GM23338 (cell line): ENCODE measurements at regions not wholly inside any gene's neighbourhood (a gene's known extent, or its start where the extent isn't known, plus 50 kb on each side); places are given as distances from the start of the nearest gene placed in this dataset.

Experiments used
- CREB1 ChIP-seq: fragments of 250-450 bp; sonication (Bioruptor Pico); IDR thresholded peaks from 2 replicates; pipeline ENCODE4 v1.5.0; 2020; ENCODE audit warnings: low read depth, mild to moderate bottlenecking, moderate library complexity
- EZH2 ChIP-seq: fragments of 200-600 bp; sonication (generic); IDR thresholded peaks from one replicate; pipeline ENCODE4 v1.8.0; 2017; ENCODE audit warnings: antibody characterized with exemption, mild to moderate bottlenecking, low read depth; ENCODE audit not compliant: unreplicated experiment
- EZH2phosphoT487 ChIP-seq: fragments of 200-600 bp; sonication (generic); IDR thresholded peaks from one replicate; pipeline ENCODE4 v1.8.1; 2018; ENCODE audit warnings: antibody characterized with exemption; ENCODE audit not compliant: unreplicated experiment
- JUNB ChIP-seq: IDR thresholded peaks from one replicate; pipeline ENCODE4 v1.6.1; 2016; ENCODE audit warnings: antibody characterized with exemption; ENCODE audit not compliant: unreplicated experiment
- NANOG ChIP-seq: IDR thresholded peaks from 2 replicates; pipeline ENCODE4 v1.6.1; 2016; ENCODE audit warnings: antibody characterized with exemption, borderline replicate concordance
- POLR2AphosphoS5 ChIP-seq: IDR thresholded peaks from 2 replicates; pipeline ENCODE4 v1.6.1; 2016; ENCODE audit warnings: antibody characterized with exemption, low read depth
- STAT1 ChIP-seq: IDR thresholded peaks from one replicate; pipeline ENCODE4 v1.6.1; 2016; ENCODE audit warnings: antibody characterized with exemption; ENCODE audit not compliant: unreplicated experiment
- ZNF114 ChIP-seq: fragments of 250-450 bp; sonication (Bioruptor Pico); IDR thresholded peaks from 2 replicates; pipeline ENCODE4 v1.5.0; 2020; ENCODE audit warnings: mild to moderate bottlenecking, moderate library complexity
- ZNF331 ChIP-seq: fragments of 250-450 bp; sonication (Bioruptor Pico); IDR thresholded peaks from 2 replicates; pipeline ENCODE4 v1.5.0; 2020; ENCODE audit warnings: low read depth, mild to moderate bottlenecking, moderate library complexity
- TF ChIP-seq, protein P1 (sequence below): IDR thresholded peaks from 2 replicates; pipeline ENCODE4 v1.6.1; 2016; ENCODE audit warnings: antibody characterized with exemption
- TF ChIP-seq, protein P2 (sequence below), 2 experiments: fragments of 200-600 bp in 1 of 2; sonication (generic) in 1 of 2; conservative IDR thresholded peaks; 2 replicates each; pipeline versions ENCODE4 v1.5.1 to v1.6.1; 2016 to 2017; ENCODE audit warnings: antibody characterized with exemption in 2 of 2, low read depth in 2 of 2, mild to moderate bottlenecking in 2 of 2, moderate library complexity in 1 of 2
- TF ChIP-seq, protein P3 (sequence below): IDR thresholded peaks from one replicate; pipeline ENCODE4 v1.6.1; 2018; ENCODE audit warnings: antibody characterized with exemption; ENCODE audit not compliant: unreplicated experiment
- TF ChIP-seq, protein P4 (sequence below): fragments of 250-450 bp; sonication (Bioruptor Pico); IDR thresholded peaks from 2 replicates; pipeline ENCODE4 v1.5.0; 2020; ENCODE audit warnings: mild to moderate bottlenecking, moderate library complexity

DNA sequence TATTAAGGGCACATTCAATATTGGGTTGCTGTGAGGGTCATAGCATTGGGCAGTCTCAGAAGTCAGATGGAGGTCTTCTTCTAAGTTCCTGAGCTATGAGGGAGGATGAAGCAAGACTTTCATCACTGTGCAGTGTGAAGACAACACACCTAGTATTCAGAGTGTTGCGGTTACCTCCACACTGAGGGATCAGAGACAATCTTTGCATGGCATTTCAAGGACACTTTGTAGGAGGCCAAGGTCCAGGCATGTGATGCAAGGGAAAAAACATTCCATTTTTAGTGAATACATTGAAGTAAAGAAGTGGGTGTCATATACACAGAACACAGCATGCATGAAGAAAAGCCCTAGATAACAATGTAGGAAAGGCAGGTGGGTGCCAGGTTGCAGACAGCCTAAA, 481.2 kb upstream of the DIPK2B start:
- TF ChIP-seq ZNF114 (no peak), POLR2AphosphoS5 (no peak), CREB1 (CRISPR knock-in tag) (no peak), ZNF331 (CRISPR knock-in tag) (no peak), EZH2phosphoT487 (no peak), EZH2 (no peak), NANOG (no peak), STAT1 (no peak), JUNB (no peak)
- TF ChIP-seq, protein P1, sequence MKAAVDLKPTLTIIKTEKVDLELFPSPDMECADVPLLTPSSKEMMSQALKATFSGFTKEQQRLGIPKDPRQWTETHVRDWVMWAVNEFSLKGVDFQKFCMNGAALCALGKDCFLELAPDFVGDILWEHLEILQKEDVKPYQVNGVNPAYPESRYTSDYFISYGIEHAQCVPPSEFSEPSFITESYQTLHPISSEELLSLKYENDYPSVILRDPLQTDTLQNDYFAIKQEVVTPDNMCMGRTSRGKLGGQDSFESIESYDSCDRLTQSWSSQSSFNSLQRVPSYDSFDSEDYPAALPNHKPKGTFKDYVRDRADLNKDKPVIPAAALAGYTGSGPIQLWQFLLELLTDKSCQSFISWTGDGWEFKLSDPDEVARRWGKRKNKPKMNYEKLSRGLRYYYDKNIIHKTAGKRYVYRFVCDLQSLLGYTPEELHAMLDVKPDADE, result no peak
- TF ChIP-seq, protein P2, sequence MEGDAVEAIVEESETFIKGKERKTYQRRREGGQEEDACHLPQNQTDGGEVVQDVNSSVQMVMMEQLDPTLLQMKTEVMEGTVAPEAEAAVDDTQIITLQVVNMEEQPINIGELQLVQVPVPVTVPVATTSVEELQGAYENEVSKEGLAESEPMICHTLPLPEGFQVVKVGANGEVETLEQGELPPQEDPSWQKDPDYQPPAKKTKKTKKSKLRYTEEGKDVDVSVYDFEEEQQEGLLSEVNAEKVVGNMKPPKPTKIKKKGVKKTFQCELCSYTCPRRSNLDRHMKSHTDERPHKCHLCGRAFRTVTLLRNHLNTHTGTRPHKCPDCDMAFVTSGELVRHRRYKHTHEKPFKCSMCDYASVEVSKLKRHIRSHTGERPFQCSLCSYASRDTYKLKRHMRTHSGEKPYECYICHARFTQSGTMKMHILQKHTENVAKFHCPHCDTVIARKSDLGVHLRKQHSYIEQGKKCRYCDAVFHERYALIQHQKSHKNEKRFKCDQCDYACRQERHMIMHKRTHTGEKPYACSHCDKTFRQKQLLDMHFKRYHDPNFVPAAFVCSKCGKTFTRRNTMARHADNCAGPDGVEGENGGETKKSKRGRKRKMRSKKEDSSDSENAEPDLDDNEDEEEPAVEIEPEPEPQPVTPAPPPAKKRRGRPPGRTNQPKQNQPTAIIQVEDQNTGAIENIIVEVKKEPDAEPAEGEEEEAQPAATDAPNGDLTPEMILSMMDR (conservative IDR thresholded peaks at IDR 0.05; ENCODE audit: low read depth in 2 of 2), result no peak
- TF ChIP-seq, protein P3, sequence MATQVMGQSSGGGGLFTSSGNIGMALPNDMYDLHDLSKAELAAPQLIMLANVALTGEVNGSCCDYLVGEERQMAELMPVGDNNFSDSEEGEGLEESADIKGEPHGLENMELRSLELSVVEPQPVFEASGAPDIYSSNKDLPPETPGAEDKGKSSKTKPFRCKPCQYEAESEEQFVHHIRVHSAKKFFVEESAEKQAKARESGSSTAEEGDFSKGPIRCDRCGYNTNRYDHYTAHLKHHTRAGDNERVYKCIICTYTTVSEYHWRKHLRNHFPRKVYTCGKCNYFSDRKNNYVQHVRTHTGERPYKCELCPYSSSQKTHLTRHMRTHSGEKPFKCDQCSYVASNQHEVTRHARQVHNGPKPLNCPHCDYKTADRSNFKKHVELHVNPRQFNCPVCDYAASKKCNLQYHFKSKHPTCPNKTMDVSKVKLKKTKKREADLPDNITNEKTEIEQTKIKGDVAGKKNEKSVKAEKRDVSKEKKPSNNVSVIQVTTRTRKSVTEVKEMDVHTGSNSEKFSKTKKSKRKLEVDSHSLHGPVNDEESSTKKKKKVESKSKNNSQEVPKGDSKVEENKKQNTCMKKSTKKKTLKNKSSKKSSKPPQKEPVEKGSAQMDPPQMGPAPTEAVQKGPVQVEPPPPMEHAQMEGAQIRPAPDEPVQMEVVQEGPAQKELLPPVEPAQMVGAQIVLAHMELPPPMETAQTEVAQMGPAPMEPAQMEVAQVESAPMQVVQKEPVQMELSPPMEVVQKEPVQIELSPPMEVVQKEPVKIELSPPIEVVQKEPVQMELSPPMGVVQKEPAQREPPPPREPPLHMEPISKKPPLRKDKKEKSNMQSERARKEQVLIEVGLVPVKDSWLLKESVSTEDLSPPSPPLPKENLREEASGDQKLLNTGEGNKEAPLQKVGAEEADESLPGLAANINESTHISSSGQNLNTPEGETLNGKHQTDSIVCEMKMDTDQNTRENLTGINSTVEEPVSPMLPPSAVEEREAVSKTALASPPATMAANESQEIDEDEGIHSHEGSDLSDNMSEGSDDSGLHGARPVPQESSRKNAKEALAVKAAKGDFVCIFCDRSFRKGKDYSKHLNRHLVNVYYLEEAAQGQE, result no peak
- TF ChIP-seq, protein P4, sequence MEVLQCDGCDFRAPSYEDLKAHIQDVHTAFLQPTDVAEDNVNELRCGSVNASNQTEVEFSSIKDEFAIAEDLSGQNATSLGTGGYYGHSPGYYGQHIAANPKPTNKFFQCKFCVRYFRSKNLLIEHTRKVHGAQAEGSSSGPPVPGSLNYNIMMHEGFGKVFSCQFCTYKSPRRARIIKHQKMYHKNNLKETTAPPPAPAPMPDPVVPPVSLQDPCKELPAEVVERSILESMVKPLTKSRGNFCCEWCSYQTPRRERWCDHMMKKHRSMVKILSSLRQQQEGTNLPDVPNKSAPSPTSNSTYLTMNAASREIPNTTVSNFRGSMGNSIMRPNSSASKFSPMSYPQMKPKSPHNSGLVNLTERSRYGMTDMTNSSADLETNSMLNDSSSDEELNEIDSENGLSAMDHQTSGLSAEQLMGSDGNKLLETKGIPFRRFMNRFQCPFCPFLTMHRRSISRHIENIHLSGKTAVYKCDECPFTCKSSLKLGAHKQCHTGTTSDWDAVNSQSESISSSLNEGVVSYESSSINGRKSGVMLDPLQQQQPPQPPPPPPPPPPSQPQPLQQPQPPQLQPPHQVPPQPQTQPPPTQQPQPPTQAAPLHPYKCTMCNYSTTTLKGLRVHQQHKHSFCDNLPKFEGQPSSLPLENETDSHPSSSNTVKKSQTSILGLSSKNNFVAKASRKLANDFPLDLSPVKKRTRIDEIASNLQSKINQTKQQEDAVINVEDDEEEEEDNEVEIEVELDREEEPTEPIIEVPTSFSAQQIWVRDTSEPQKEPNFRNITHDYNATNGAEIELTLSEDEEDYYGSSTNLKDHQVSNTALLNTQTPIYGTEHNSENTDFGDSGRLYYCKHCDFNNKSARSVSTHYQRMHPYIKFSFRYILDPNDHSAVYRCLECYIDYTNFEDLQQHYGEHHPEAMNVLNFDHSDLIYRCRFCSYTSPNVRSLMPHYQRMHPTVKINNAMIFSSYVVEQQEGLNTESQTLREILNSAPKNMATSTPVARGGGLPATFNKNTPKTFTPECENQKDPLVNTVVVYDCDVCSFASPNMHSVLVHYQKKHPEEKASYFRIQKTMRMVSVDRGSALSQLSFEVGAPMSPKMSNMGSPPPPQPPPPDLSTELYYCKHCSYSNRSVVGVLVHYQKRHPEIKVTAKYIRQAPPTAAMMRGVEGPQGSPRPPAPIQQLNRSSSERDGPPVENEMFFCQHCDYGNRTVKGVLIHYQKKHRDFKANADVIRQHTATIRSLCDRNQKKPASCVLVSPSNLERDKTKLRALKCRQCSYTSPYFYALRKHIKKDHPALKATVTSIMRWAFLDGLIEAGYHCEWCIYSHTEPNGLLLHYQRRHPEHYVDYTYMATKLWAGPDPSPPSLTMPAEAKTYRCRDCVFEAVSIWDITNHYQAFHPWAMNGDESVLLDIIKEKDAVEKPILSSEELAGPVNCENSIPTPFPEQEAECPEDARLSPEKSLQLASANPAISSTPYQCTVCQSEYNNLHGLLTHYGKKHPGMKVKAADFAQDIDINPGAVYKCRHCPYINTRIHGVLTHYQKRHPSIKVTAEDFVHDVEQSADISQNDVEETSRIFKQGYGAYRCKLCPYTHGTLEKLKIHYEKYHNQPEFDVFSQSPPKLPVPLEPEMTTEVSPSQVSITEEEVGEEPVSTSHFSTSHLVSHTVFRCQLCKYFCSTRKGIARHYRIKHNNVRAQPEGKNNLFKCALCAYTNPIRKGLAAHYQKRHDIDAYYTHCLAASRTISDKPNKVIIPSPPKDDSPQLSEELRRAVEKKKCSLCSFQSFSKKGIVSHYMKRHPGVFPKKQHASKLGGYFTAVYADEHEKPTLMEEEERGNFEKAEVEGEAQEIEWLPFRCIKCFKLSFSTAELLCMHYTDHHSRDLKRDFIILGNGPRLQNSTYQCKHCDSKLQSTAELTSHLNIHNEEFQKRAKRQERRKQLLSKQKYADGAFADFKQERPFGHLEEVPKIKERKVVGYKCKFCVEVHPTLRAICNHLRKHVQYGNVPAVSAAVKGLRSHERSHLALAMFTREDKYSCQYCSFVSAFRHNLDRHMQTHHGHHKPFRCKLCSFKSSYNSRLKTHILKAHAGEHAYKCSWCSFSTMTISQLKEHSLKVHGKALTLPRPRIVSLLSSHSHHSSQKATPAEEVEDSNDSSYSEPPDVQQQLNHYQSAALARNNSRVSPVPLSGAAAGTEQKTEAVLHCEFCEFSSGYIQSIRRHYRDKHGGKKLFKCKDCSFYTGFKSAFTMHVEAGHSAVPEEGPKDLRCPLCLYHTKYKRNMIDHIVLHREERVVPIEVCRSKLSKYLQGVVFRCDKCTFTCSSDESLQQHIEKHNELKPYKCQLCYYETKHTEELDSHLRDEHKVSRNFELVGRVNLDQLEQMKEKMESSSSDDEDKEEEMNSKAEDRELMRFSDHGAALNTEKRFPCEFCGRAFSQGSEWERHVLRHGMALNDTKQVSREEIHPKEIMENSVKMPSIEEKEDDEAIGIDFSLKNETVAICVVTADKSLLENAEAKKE (CRISPR knock-in tag), result no peak
